Spleen (tissue), 7 donors: ENCODE measurements at regions not wholly inside any gene's neighbourhood (a gene's known extent, or its start where the extent isn't known, plus 50 kb on each side); places are given as distances from the start of the nearest gene placed in this dataset.

Source experiments
- CTCF ChIP-seq, 11 experiments: fragments of 200-600 bp in 7 of 11; fragments of 450-650 bp in 4 of 11; sonication (generic) in 4 of 11; IDR thresholded peaks in 8 of 11; conservative IDR thresholded peaks in 3 of 11; 1 replicate in 7 of 11; 2 replicates in 4 of 11; pipeline versions ENCODE4 v1.4.0 to v1.8.0; 2016 to 2021; ENCODE audit warnings: antibody characterized with exemption in 11 of 11, inconsistent platforms in 4 of 11, mild to moderate bottlenecking in 1 of 11
- POLR2A ChIP-seq, 3 donors: fragments of 450-650 bp; IDR thresholded peaks; one replicate each; pipeline ENCODE4 v1.5.1; 2017; ENCODE audit warnings: antibody characterized with exemption in 3 of 3, mild to moderate bottlenecking in 1 of 3
- POLR2AphosphoS5 ChIP-seq, 3 donors: sonication (generic); formaldehyde crosslinking; IDR thresholded peaks; one replicate each; pipeline ENCODE4 v1.5.1; 2017; ENCODE audit warnings: antibody characterized with exemption in 3 of 3
- donor health status: DM: no; HTN: no; CAD: no; lungs with moderate emphysema.
- donor health status: DM: no; HTN: no; CAD: no.
- donor health status: DM: no; HTN: no; CAD: no.

- TF ChIP-seq POLR2A (IDR thresholded peaks at IDR 0.05) (no peak), POLR2AphosphoS5 (IDR thresholded peaks at IDR 0.05) (no peak), CTCF (IDR thresholded peaks at IDR 0.05 in 8 of 11, conservative IDR thresholded peaks at IDR 0.05 in 3 of 11) (no peak)
Measured at GRCh38 chr7:67392596-67393438, 396.2 kb downstream of the TYW1 start.
